Mucosa of gallbladder (tissue), 1 donor: ENCODE measurements at regions not wholly inside any gene's neighbourhood (a gene's known extent, or its start where the extent isn't known, plus 50 kb on each side); places are given as distances from the start of the nearest gene placed in this dataset.

ENCODE experiments used
- DNase-seq: peaks from one replicate; pipeline ENCODE4 v3.0.0-alpha.2; 2020; ENCODE audit warnings: low spot score
- donor health status: DM: no; HTN: no; CAD: no.

DNA sequence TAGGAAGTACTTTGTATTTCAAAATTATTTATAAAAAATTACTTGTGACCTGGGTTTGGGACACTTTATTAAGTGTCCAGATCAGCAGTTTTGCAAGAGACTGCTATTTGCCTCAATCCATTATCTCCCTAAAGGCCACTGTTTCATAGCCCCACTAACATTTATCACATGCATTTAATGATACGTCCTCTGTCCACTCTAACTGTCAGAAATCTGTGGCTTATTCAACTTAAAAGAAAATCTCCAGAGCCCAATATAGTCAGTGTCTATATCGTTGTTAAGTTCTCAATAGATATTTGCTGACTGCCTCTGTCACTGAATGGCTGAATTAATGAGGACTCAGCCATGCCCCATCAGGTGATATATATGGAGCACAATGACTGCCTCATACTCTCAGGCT is 553.9 kb upstream of the POM121L12 start:
- DNase-seq = no peak

DNA sequence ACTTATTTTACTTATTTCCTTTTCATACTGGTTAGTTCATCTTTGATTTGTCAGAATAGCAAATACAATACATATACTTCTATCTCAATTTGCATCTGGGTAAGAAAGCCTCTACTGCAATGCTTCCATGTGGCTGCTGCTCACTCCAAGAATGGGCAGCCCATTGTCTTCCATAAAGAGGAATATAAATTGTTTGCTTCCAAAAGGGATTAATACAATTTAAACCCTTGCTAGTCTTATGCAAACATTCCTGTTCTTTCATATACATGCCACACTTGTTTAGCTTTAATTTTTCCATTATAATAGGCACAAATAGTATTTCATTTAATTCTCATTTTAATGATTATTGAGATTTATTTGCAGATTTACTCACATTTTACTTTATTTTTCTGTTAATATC is 555.4 kb upstream of the POM121L12 start:
- no peak for DNase-seq

DNA sequence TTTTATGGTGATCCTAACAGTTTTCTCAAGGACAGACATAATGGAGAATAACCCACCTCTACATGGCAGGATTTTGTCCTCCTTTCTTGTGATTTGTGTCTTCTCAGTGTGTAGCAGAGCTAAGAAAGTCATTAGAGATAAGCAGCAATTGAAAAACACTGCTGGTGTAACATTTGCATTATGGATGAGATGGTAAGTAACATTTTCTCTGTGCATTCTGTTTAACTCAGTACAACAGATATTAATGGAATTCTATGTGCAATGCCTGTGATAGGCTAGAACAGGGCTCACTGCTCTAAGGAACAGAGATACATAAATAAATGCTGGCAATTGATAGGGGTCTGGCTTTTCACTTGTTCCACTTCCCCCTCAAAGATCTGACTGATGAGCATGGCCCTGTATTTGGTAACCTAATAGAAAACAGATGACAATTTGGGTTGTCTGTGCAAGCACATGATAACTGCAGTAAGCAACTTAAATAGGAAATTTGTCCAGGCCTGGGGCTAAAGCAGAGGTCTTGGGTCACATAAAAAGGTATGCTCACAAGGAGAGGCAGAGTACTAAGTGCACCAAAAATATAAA is 560.3 kb upstream of the POM121L12 start:
- DNase-seq = no peak

DNA sequence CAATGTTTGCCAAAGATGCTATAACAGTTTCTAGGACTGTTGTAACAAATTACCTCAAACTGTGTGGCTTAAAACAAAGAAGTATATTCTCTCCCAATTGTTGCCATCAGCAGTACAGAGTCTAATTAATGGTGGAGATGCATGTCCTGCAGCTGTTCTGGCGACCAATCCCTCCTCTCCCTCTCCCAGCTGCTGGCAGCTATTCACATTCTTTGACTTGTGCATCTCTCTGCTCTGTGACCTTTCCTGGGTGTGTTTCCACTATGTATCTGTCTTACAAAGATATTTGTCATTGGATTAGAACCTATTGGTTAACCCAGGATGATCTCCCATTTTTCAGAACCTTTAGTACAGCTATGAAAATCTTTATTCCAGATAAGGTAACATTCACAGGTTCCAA is 561.7 kb upstream of the POM121L12 start:
- DNase-seq = no peak

DNA sequence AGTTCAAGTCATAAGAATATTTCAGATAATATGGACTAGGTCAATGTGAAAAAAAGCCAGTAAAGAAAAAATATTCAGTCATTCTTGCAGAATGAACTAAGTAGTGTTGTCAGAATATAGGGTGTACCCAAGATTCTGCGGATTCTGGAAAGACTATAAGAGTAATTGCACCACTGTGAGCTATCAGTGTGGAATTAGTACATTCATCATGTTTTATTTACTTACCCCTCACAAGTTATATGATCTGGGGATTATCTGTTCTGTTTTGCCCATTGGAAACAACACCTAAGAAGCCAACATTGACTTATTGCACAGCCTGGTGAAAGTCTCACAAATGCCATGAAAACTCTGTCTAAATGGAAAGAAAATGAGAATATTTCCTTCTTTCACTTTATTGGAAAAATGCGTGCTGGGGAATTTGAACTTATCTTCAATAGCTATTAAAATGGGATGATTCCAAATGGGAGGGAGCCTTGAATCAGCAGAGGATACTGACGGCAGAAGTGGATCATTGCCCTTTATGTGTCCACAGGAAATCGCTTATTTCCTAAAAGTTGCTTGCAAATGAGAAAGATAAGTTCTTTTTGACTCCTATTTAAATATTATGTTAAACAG is 563.3 kb upstream of the POM121L12 start:
- no peak for DNase-seq

DNA sequence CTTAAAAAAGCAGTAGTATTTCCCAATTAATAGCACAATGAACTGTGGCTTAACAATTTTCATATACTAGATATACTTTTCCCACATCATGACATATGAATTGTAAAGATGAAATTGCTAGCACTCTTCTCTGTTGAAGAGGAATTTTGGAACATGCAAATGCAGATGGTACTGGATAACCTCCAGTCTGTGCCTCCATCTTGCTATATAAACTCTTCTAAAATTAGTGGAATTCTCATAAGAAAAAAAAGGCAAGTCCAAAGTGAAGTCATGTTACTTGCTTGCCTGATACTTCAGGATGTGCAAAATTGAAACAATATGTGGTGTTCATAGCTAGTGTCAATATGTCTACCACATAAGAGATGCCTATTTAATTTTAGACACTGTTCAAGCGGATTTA is 570.2 kb upstream of the POM121L12 start:
- no peak for DNase-seq

DNA sequence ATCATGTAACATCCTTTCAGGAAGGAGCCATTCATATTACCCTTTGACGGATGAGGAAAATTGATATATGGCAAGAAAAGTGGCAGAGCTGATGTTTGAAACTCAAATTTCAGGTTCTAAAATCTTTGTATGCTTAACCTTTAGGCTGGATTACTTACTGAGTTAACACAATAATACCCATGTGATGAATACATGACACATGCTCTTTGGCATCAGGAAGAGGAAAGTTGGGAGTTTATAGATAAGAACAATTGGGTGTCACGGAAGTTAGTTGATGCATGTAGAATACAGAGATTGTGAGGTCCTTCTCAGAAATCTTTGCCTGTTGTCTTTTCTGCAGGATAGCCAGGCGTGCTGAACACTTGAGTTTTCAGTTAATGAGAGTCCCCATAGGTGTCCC is 572.1 kb upstream of the POM121L12 start:
- DNase-seq = no peak

DNA sequence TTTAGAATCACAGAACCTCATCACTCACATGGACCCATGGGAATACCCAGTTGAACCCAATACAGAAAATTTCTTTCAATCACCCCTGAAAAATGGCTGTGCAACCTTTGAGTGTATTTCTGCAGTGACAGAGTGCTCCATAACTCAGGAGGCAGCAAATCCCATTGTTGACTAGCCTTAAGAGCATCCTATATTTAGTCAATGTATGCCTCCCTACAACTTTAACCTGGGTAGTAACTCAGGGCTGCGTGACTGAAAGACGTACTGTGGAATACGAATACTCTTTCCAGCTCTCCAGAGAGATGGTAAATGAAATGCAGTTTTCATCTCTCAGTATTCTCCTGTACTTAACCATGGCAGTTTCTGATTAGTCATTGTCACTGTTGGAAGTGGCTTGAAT is 573.0 kb upstream of the POM121L12 start:
- no peak for DNase-seq

DNA sequence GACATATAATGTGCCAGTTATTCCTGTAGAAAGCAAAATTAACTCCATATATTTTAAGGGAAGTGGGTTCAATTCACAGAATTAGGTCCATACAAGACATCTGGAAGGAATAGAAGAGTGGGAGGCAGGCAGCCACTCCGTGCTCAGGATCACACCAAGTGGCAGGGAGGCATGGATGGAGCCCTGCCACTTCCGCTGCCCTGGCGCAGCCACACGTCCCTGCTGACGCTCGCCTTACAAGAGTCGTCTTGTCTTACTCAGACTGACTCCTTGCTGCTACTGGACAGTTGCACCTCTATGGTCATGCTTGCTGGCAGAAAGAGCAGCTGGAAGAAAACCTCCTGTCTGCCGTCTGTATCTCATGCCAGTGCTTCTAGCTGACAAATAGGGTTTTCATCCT is 579.9 kb upstream of the POM121L12 start:
- DNase-seq = no peak

DNA sequence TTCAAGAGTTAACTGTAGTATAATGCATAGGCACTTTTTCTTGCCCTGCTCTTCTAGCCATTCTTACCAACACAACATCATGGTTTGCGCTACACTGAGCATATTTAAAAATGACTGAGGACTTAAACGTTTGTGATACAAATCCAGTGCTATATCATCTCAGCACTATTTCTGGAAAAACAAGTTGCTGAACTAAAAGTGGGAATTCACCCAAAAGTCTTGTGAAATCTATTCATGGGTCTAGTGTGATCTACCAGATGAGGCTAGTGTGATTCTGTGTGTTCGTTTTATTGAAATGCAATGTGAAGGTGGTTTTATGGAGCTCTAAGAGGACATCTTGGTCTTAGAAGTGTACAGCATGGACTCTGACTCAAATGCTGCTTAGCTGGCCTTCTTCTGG is 584.6 kb upstream of the POM121L12 start:
- DNase-seq = no peak

DNA sequence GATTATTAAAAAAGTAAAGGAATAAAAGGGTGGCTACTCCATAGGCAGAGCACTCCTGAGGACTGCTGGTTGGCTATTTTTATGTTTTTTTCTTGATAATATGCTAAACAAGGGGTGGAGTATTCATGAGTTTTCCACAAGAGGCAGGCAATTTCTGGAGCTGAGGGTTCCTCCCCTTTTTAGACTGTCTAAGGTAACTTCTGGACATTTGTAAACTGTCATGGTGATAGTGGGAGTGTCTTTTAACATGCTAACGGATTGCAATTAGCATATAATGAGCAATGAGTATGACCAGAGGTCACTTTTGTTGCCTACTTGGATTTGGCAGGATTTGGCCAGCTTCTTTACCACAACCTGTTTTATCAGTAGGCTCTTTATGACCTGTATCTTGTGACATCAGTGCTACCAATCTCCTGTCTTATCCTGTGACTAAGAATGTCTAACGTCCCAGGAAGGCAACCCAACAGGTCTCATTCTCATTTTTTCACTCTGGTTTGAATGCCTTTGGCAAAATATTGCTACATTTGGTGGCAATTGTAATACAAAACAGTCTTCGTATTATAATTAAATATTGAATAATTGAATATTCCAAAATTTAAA is 587.8 kb upstream of the POM121L12 start:
- no peak for DNase-seq

DNA sequence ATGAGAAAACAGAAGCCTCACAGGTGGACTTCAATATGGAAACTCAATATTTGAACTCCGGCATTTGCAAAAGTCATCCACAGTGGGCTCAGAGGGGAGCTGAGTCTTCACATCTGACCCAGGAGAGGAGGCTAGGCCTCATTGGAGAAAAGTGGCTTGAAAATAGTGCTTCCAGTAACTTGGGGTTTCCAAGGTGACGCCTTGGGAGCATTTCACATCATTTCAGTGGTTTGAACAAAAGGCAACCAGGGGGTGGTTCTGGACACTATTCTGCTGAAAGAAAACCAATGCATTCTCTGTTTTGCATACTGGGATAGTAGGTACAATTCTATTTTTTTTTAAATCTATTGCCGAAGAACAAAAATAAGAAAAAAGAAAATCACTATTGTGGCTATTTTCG is 599.2 kb upstream of the POM121L12 start:
- DNase-seq = no peak

DNA sequence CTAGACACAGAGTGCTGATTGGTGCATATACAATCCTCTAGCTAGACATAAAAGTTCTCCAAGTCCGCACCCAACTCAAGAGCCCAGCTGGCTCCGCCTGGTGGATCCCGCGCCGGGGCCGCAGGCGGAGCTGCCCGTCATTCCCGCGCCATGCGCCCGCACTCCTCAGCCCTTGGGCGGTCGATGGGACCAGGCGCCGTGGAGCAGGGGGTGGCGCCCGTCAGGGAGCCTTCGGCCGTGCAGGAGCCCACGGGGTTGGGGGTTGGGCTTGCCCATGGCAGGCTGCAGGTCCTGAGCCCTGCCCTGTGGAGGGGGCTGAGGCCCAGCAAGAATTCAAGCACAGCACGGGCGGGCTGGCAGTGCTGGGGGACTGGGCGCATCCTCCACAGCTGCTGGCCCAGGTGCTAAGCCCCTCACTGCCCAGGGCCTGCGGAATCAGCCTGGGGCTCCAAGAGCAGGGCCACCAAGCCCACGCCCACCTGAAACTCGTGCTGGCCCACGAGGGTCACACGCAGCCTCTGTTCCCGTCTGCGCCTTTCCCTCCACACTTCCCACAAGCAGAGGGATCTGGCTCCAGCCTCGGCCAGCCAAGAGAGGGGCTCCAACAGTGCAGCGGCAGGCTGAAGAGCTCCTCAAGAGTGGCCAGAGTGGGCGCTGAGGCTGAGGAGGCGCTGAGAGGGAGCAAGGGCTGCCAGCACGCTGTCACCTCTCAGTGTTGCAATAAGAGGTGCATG is 604.2 kb upstream of the POM121L12 start:
- no peak for DNase-seq

DNA sequence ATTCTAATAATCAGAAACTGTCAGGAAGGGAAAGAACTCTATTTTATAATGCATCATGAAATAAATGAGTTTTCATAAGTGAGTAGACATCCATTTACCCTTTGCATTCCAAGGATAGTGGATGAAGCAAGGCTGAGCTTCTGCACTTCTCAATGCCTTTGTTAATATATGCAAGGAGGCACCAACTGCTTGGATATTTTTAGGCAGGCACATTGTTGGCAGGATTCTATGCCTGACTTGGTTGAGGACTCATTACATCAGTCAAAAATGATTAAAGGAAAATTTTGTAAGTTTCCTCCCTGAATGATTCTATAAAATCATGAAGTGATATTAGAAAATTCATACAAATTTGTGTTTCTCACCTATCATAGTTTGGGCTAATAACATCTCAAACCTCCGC is 612.2 kb upstream of the POM121L12 start:
- DNase-seq = no peak

DNA sequence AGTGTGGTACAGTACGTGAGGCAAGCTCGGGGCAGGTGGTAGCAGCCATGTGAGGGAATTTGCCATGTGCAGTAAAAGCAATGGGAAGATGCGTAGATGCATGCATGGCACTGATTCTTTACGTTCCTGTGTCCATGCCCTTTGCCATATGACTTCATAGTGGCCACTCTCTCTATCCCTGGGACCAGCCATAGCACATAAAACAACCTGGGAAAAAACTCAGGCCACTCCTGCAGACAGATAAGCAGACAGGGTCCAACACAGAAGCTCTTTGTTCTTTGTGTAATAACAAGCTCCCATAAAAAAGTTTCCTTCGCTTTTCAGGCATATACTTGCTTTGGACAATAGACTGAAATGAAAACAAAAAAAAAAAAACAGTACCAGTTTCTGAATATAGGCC is 622.4 kb upstream of the POM121L12 start:
- DNase-seq = no peak

DNA sequence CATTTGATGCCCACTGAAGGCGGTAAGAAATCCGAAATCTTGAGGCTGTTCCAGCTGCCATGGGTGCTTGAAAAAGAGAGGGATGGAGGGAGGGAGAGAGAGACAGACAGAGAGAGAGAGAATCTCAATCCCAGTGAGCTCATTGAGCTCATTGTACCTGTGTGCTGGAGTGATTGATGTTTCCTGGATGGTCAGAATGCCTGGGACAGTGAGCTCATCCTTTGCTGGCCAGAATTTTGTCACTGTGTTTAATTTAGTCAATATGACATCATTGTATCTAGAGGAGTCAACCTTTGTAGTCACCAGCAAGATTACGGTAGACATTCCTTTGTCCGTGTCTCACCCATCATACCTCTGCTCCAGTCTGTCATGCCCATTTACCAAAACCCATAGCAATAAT is 625.4 kb upstream of the POM121L12 start:
- DNase-seq = no peak

DNA sequence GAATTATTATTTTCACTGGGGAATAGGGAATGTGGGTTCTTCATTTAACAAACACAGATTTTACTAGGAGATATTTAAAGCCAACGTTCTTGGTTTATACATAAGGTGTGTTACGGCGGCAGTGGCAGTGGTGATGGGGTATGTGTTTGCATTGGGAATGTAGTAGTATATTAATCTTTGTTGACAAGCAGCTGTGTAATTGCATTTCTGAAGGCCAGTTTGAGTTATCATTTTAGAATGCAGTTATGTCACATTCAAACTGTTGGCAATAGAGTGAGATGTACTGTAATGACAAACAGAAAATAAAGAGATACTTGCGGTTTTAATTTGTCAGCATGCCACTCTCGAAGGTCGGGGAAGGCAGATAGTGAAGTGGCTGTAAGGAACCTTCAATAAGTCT is 628.6 kb upstream of the POM121L12 start:
- DNase-seq = no peak

DNA sequence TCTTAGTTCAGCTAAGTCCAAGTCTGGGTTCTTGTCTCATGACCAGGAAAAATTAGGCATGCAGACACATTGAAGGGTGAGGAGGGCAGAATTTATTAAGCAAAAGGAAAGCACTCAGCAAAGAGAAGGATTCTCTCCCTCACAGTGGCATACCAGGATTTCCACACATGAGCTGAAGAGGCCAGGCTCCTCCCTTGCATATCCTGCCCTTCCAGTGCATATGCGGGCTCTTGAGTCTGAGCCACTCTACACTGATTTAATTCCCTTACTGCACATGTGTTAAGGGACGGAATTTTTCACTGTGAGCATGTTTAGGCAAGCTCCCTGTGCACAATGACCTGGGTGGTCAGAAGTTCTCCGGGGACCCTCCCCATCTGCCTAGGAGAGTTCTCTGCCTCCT is 652.7 kb upstream of the POM121L12 start:
- no peak for DNase-seq

DNA sequence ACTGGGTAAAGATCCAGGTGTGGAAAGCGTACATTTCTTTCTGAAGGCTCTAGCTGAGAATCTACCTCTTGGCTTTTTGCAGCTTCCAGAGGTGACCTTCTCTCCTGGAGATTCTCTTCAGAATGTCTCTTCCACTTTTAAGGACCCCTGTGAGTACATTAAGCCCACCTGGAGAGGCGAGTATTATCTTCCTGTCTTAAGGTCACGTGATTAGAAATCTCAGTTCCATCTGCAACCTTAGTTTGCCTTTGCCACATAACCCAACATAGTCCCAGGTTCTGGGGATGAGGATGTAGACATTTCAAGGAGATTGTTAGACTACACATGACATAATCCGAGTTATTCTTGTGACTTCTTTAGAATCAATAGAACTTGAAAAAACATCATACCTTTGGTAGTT is 665.5 kb upstream of the POM121L12 start:
- no peak for DNase-seq

DNA sequence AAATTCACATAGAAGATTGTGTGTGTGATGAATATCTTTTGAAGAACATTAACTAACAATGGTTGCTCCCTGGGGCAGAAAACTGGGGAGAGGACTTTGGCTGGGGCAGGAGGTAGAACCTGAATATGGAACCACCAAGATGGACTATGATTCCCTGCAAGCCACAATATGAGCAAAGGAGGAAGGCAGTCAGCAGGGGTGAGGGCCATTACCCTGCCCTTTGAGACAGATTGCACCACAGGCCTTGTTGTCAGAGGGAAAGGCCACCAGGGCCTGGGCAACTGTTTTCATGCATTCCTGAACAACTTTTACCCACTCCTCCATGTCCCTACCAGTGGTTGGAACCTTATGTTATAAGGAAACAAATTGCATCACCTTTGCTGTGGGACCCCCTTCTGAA is 670.1 kb upstream of the POM121L12 start:
- no peak for DNase-seq

DNA sequence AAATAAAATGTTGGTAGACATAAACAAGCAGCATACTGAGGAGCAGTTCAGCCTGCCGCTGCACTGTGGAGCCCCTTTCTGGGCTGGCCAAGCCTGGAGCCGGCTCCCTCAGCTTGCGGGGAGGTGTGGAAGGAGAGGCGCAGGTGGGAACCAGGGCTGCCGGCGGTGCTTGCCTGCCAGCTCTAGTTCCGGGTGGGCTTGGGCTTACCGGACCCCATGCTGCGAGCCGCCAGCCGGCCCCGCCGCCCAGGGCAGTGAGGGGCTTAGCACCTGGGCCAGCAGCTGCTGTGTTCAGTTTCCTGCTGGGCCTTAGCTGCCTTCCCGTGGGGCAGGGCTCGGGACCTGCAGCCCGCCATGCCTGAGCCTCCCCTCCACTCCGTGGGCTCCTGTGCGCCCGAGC is 672.9 kb upstream of the POM121L12 start:
- DNase-seq = no peak

DNA sequence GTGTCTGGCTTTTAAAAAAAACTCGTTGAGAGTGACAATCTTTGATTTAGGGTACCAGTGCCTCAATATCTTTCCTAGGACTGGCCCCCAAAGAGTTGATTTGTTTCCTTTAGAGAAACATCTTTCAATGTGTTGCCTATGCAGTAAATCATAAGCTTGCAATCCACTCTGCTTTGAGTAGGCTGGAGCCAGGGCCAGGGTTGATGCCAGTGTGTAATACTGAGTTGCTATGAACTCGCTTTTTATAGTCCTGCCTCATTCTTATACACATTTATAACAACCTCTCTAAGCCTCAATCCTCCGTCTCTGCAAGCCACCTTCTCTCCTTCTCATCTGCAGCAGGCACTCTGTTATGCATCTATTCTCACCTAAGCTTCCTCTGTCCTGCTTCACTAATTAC is 674.9 kb upstream of the POM121L12 start:
- DNase-seq = no peak

DNA sequence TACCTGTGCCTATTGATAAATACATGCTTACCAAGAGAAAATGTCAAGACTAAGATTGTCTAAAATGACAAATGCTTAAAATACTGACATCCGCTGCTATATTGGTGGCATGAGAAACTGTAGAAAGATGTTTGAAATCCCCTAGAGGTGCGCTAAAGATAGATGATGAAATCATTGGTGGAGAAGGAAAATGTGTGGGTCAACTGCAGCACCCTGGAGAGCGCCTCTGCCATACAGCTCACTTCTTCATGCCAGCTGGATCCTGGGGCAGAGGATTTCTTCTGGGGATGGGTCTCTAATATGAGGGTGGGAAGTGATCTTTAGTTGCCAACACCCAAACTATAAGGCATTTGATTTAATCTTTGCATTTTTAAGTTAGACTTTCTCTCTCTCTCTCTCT is 680.4 kb upstream of the POM121L12 start:
- no peak for DNase-seq
